Sigmoid colon (tissue), 4 donors: ENCODE measurements at regions not wholly inside any gene's neighbourhood (a gene's known extent, or its start where the extent isn't known, plus 50 kb on each side); places are given as distances from the start of the nearest gene placed in this dataset.

ENCODE experiments used
- EP300 ChIP-seq, 4 donors: sonication (generic); formaldehyde crosslinking; IDR thresholded peaks; one replicate each; pipeline ENCODE4 v1.6.1; 2017; ENCODE audit warnings: antibody characterized with exemption in 4 of 4
- POLR2A ChIP-seq, 2 donors: fragments of 450-650 bp; IDR thresholded peaks; one replicate each; pipeline ENCODE4 v1.6.1; 2016; ENCODE audit warnings: antibody characterized with exemption in 2 of 2, mild to moderate bottlenecking in 2 of 2, moderate library complexity in 2 of 2
- TF ChIP-seq, protein P1 (sequence below), 4 experiments: fragments of 450-650 bp in 3 of 4; fragments of 200-600 bp in 1 of 4; IDR thresholded peaks; one replicate each; pipeline ENCODE4 v1.5.1; 2016 to 2019; ENCODE audit warnings: antibody characterized with exemption in 4 of 4, mild to moderate bottlenecking in 3 of 4, moderate library complexity in 2 of 4

DNA sequence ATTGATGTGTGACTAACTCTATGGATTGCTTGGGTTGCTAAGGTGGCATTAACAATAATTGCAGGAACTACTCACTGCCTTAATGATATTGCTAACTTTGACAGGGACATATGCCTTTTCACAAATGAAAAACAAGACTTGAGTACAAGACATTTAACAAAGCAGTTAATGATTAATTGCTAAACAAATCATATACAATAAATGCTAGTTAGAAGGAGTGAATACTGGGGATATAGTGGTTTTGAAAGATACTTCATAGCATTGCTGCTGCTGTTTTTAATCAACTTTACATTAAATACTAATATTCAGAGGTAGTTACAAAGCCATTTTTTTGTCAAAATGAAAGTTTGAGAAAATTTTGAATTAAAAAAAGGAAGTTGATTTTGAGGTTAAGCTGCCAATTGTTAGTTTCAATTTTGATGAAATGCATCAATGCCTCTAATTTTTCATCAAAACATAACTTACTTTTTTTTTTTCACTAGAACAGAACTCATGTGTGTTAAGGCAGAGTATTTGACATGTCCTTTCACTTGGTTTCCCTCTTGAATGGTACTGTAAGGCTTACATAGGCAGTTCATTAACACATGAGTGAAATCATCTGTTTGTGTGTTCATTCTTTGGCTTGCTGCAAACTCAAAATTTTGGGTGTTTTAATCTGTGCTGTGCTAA, 106.2 kb upstream of the SEMA3D start:
- TF ChIP-seq, protein P1, sequence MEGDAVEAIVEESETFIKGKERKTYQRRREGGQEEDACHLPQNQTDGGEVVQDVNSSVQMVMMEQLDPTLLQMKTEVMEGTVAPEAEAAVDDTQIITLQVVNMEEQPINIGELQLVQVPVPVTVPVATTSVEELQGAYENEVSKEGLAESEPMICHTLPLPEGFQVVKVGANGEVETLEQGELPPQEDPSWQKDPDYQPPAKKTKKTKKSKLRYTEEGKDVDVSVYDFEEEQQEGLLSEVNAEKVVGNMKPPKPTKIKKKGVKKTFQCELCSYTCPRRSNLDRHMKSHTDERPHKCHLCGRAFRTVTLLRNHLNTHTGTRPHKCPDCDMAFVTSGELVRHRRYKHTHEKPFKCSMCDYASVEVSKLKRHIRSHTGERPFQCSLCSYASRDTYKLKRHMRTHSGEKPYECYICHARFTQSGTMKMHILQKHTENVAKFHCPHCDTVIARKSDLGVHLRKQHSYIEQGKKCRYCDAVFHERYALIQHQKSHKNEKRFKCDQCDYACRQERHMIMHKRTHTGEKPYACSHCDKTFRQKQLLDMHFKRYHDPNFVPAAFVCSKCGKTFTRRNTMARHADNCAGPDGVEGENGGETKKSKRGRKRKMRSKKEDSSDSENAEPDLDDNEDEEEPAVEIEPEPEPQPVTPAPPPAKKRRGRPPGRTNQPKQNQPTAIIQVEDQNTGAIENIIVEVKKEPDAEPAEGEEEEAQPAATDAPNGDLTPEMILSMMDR (IDR thresholded peaks at IDR 0.05), result no peak
- TF ChIP-seq POLR2A (IDR thresholded peaks at IDR 0.05) (no peak), EP300 (IDR thresholded peaks at IDR 0.05) (no peak)
